ENCODE measurements at regions not wholly inside any gene's neighbourhood (a gene's known extent, or its start where the extent isn't known, plus 50 kb on each side); places are given as distances from the start of the nearest gene placed in this dataset.
"Not testable (repeated sequence)": the region's sequence is repeated elsewhere in the genome, so short reads cannot be mapped to it uniquely, and the experiment has no call there.

DNA sequence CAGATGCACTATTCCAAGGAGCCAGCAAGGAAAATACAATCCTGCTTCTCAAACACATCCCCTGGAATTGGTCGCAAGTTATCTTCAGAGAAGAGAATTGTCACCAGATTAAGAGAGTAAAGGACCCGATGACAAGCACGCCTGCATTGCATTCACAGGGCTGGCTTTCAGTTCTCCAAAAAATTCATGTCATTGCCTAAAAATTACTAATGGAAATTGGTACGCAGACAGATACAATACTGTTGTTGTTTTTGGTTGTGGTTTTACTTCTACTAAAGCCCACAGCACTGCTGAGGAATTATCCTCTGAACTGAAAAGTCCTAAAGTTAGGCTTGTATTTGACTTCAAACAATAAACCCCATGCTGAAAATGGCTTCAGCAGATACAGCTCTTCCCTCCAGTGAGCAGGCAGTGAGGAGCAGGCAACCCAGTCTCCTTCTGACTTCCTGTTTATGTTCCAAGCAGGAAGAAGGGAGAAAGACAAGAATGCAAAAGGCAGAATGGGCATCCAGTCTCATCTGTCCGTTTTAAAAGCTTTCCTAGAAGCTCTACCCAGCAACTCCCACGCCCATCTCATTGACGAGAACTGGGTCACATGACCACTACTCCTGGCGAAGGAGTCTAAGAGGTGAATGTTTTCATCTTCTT, 80.6 kb upstream of the ZNF366 start:
- Histone ChIP-seq H3K36me3 (no peaks in the 10 kb centered on the region), H3K4me3 (ENCODE audit: low read depth, low read length) (no peak overlapping the region), H3K4me1 (no peaks in the 10 kb centered on the region), H3K27me3 (no peaks in the 10 kb centered on the region), H3K9me3 (no peaks in the 10 kb centered on the region)
- no peak for DNase-seq
- TF ChIP-seq CTCF (IDR thresholded peaks at IDR 0.05; ENCODE audit: low read depth, low read length) = no peak

- no peaks in the 10 kb centered on the region for H3K9me3 ChIP-seq
- TF ChIP-seq CTCF (IDR thresholded peaks at IDR 0.05; ENCODE audit: low read depth, low read length) = no peak
- H3K36me3 ChIP-seq = no peaks in the 10 kb centered on the region
Observed at GRCh38 chr5:72586788-72587530, 79.7 kb upstream of the ZNF366 start.

DNA sequence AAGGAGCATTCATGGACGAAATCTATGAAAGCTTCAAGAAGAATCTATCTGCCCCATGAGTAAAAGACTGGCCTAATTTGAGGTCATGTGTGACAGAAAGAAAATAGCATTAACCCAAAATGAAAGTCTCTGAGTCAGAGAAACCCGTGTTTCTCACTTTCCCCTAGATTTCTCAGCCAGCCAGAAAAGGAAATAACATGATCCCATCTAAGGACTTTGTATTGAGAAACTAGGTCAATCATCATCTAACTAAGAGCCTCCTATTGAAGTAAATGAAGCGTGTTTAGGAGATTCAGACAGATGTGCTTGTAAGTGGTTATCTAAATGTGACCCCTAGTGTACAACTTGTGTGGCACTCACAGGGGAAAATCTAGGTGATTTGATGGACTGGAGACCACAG, 77.3 kb upstream of the ZNF366 start:
- no peak for DNase-seq
- no peaks in the 10 kb centered on the region for H3K27me3 ChIP-seq
- no peaks in the 10 kb centered on the region for H3K36me3 ChIP-seq
- TF ChIP-seq CTCF (IDR thresholded peaks at IDR 0.05; ENCODE audit: low read depth, low read length) = peak; percentile 21; the same call in 1 of the 2 replicates
- H3K4me1 ChIP-seq = no peaks in the 10 kb centered on the region
- no peaks in the 10 kb centered on the region for H3K9me3 ChIP-seq
- no peak overlapping the region for H3K4me3 ChIP-seq (ENCODE audit: low read depth, low read length)

More at GRCh38 chr5:72586788-72587530, 79.7 kb upstream of the ZNF366 start:
- Histone ChIP-seq H3K4me1 (no peaks in the 10 kb centered on the region), H3K27me3 (no peaks in the 10 kb centered on the region), H3K4me3 (ENCODE audit: low read depth, low read length) (no peak overlapping the region)
- no peak for DNase-seq

- not testable (repeated sequence) for H3K4me3 ChIP-seq (ENCODE audit: low read depth, low read length); H3K9me3 ChIP-seq; DNase-seq; H3K4me1 ChIP-seq; H3K36me3 ChIP-seq; H3K27me3 ChIP-seq
Observed at GRCh38 chr5:72579290-72579689, 72.1 kb upstream of the ZNF366 start.

DNA sequence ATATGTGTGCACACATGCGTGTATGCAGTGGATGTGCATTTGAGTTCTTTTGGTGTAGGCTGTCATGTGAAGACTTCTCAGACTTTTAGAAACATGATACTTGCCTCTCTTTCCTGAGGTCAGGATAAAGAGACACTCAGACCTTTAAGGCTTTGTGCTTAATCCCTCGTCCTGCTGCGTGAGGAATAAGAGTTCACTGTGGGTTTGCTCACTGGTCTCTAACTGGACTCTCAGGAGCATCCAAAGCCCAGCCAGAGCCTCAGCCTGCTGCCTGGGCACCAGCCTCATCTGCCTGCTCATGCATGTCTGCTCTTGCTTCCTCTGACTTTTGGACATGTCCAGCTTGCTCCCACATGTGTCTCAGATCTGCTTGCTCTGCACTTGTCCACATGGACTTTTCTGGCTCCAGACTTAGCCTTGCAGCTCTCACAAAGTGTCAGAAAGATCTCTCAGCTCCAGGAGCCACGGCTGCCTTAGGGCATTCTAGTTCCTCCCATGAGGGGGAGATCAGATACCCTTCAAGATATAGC, 65.1 kb upstream of the ZNF366 start:
- H3K4me3 ChIP-seq (ENCODE audit: low read depth, low read length) = no peak overlapping the region
- H3K4me1 ChIP-seq = no peaks in the 10 kb centered on the region
- TF ChIP-seq CTCF (IDR thresholded peaks at IDR 0.05; ENCODE audit: low read depth, low read length) = no peak
- DNase-seq = no peak
- H3K36me3 ChIP-seq = no peaks in the 10 kb centered on the region
- H3K9me3 ChIP-seq = no peaks in the 10 kb centered on the region
- H3K27me3 ChIP-seq = no peaks in the 10 kb centered on the region

DNA sequence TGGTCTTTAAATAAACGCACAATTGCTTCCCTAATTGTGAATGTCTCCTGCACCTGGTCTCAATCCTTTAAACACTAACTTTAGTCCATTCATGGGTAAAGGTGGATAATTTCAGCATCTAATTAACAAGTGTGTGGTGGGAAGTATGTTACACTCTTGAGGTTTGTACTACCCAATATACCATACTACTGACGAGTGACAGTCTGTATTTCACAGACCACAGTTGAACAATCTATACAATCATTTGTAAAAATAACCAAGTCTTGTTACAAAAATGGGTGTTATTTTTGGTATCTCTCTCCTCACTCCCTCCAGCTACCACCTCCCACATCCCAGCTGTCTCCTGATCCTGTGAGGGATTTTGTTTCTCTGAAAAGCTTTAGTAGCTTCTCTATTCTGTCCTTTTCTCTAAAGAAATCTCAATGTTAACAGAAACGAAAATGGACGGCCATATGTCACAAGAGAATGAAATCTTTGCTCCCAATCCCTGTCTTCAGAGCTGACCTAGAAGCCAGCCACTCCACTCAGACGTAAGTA, 62.3 kb upstream of the ZNF366 start:
- H3K27me3 ChIP-seq = no peaks in the 10 kb centered on the region
- no peaks in the 10 kb centered on the region for H3K9me3 ChIP-seq
- H3K36me3 ChIP-seq = no peaks in the 10 kb centered on the region
- no peaks in the 10 kb centered on the region for H3K4me1 ChIP-seq
- H3K4me3 ChIP-seq (ENCODE audit: low read depth, low read length) = no peak overlapping the region
- no peak for TF ChIP-seq CTCF (IDR thresholded peaks at IDR 0.05; ENCODE audit: low read depth, low read length)
- DNase-seq = no peak
